Calu3 (cell line): ENCODE measurements at regions not wholly inside any gene's neighbourhood (a gene's known extent, or its start where the extent isn't known, plus 50 kb on each side); places are given as distances from the start of the nearest gene placed in this dataset.
"Not testable (repeated sequence)": the region's sequence is repeated elsewhere in the genome, so short reads cannot be mapped to it uniquely, and the experiment has no call there.

Source experiments
- BruUV-seq: library from RNA; stranded (reverse); fragments of 400-500 nt; replicated peaks from 2 replicates; lab custom pipeline; 2021; lab: Mats Ljungman, UMichigan
- CTCF ChIA-PET: fragments of 300-600 bp; sonication (Branson Sonifier 250); formaldehyde crosslinking; loops from one replicate; lab custom pipeline; 2022; ENCODE audit warnings: antibody characterized with exemption; lab: Charles Lee
- DNase-seq: peaks from one replicate; pipeline ENCODE4 v3.0.0; 2022
- H3K27ac Mint-ChIP-seq: one replicate; pipeline ENCODE4 v1.8.0; 2022; ENCODE audit warnings: mixed read lengths; ENCODE audit not compliant: unreplicated experiment
- H3K27me3 Mint-ChIP-seq: one replicate; pipeline ENCODE4 v1.8.0; 2022; ENCODE audit warnings: mixed read lengths; ENCODE audit not compliant: unreplicated experiment
- H3K36me3 Mint-ChIP-seq: one replicate; pipeline ENCODE4 v1.8.0; 2022; ENCODE audit warnings: mild to moderate bottlenecking, moderate library complexity, mixed read lengths; ENCODE audit not compliant: insufficient read depth, unreplicated experiment
- H3K4me1 Mint-ChIP-seq: one replicate; pipeline ENCODE4 v1.8.0; 2022; ENCODE audit warnings: mild to moderate bottlenecking, low read depth, mixed read lengths; ENCODE audit not compliant: unreplicated experiment
- H3K4me3 Mint-ChIP-seq: one replicate; pipeline ENCODE4 v1.8.0; 2022; ENCODE audit warnings: mild to moderate bottlenecking, low read depth, moderate library complexity, mixed read lengths; ENCODE audit not compliant: unreplicated experiment
- H3K9me3 Mint-ChIP-seq: one replicate; pipeline ENCODE4 v1.8.0; 2022; ENCODE audit warnings: low read depth, mixed read lengths; ENCODE audit not compliant: unreplicated experiment
- intact Hi-C: fragments of 100-400 bp; cut with micrococcal nuclease; formaldehyde crosslinking; loops from one replicate; pipeline ENCODE4 v1.10.0; 2022; ENCODE audit not compliant: unreplicated experiment
- TF ChIP-seq, protein P1 (sequence below): fragments of 200-600 bp; IDR thresholded peaks from one replicate; pipeline ENCODE4 v1.8.0; 2022; ENCODE audit warnings: antibody characterized with exemption; ENCODE audit not compliant: unreplicated experiment

DNA sequence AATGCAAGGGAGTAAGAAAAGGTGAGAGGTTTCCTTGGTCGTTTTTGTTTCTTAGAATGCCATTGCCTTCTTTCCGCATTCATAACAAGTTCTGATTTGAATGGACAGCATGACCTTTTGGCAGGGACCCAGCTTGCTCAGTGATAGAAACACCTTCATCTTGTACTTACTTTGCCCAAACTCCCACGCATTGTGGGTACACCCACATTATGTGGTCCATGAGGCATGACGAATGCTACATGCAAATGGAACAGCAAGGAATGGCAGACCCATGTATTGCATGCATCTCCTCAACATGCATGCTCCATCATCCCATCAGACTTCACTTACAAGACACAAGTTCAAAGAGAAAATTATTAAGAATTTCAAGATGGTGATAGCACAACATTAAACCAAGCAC lies 102.8 kb downstream of the CDC7 start:
- Mint-ChIP-seq H3K4me1 (peaks cover under 1% of the 10 kb centered on the region), H3K36me3 (no peaks in the 10 kb centered on the region), H3K9me3 (no peaks in the 10 kb centered on the region), H3K27ac (no peak overlapping the region), H3K27me3 (no peaks in the 10 kb centered on the region), H3K4me3 (no peak overlapping the region)
- intact Hi-C loops, result no loop called here
- no peak for DNase-seq
- no TSS peak for BruUV-seq
- TF ChIP-seq, protein P1, sequence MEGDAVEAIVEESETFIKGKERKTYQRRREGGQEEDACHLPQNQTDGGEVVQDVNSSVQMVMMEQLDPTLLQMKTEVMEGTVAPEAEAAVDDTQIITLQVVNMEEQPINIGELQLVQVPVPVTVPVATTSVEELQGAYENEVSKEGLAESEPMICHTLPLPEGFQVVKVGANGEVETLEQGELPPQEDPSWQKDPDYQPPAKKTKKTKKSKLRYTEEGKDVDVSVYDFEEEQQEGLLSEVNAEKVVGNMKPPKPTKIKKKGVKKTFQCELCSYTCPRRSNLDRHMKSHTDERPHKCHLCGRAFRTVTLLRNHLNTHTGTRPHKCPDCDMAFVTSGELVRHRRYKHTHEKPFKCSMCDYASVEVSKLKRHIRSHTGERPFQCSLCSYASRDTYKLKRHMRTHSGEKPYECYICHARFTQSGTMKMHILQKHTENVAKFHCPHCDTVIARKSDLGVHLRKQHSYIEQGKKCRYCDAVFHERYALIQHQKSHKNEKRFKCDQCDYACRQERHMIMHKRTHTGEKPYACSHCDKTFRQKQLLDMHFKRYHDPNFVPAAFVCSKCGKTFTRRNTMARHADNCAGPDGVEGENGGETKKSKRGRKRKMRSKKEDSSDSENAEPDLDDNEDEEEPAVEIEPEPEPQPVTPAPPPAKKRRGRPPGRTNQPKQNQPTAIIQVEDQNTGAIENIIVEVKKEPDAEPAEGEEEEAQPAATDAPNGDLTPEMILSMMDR, result no peak
- CTCF ChIA-PET, result no interaction called here

DNA sequence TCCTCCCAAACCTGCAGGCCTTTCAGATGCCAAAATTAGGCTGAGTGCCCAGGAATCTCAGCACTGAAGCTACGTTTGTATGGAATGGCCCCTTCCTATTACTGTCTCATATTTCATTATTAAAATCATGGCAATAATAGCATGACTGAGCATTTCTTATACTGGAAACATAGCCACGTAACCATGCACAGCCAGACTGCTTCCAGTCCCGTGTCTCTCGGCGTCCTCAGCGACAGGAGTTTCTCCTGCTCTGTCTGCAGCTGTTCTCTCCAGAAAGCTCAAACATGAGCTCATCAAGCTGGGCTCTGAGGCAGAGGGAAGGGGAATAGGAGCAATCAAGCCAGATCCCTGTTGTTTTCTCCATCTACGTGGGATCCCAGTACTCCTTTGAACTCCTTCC lies 104.0 kb downstream of the CDC7 start:
- CTCF ChIA-PET, result no interaction called here
- intact Hi-C loops, result no loop called here

DNA sequence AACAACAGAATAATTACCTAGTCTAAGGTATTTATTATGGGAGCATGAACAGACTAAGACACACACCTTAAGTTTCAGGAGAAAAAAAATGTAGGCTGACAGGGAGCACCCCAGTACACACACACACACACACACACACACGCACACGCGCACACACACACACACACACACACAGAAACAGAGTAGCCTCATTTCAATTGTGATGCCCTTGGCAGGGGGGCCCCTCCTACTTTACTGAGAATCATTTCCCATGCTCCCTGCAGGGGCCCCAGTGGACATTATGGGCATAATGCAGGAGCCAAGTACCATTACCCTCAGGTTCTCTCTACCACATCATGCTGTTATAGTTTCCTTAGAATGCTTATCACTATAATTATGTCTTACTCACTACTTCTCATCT lies 104.9 kb downstream of the CDC7 start:
- no peak overlapping the region for H3K4me3 Mint-ChIP-seq
- CTCF ChIA-PET, result no interaction called here
- H3K27ac Mint-ChIP-seq, result no peak overlapping the region
- TF ChIP-seq, protein P1, result no peak
- DNase-seq, result no peak
- BruUV-seq, result no TSS peak
- H3K9me3 Mint-ChIP-seq, result no peaks in the 10 kb centered on the region
- H3K4me1 Mint-ChIP-seq, result peaks cover 22% of the 10 kb centered on the region
- H3K36me3 Mint-ChIP-seq, result no peaks in the 10 kb centered on the region
- H3K27me3 Mint-ChIP-seq, result no peaks in the 10 kb centered on the region
- intact Hi-C loops, result no loop called here

More for the DNA sequence above, 104.0 kb downstream of the CDC7 start:
- Mint-ChIP-seq H3K27ac (no peak overlapping the region), H3K4me1 (peaks cover 13% of the 10 kb centered on the region), H3K36me3 (no peaks in the 10 kb centered on the region), H3K4me3 (no peak overlapping the region), H3K27me3 (no peaks in the 10 kb centered on the region), H3K9me3 (no peaks in the 10 kb centered on the region)
- no TSS peak for BruUV-seq
- TF ChIP-seq, protein P1, result no peak
- DNase-seq, result no peak

DNA sequence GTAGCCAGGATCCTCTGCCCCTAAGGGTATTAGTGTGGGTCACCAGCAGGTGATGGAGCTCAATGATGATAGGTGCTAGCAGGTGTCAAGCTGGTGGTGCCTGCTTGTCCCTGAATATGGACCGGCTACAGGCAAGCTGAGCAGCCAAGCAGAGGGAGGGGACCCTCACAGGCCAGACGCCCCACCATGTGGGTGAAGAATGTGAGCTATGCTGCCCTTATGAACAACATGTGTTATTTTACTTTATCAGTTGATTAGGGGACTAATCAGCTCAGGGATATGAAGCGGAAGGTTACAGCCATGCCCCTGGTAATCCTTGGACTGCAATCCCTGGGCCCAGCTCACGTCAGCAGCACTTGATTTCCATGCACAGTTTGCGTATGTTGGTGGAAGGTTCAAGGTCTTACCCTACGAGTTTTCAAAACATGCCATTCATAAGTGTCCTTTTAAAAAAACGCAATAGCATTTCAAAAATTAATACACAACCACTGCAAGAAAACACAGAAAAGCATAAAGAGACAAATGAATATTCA lies 106.0 kb downstream of the CDC7 start:
- no TSS peak for BruUV-seq
- H3K4me3 Mint-ChIP-seq, result no peak overlapping the region
- CTCF ChIA-PET, result no interaction called here

DNA sequence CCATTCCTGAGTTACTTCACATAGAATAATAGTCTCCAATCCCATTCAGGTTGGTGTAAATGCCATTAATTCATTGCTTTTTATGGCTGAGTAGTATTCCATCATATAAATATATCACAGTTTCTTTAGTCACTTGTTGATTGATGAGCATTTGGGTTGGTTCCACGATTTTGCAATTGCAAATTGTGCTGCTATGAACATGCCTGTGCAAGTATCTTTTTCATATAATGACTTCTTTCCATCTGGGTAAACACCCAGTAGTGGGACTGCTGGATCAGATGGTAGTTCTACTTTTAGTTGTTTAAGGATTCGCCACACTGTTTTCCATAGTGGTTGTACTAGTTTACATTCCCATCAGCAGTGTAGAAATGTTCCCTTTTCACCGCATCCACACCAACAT lies 107.0 kb downstream of the CDC7 start:
- intact Hi-C loops, DNase-seq, CTCF ChIA-PET: not testable (repeated sequence)

More for the DNA sequence above, 106.0 kb downstream of the CDC7 start:
- intact Hi-C loops, result no loop called here
- no peaks in the 10 kb centered on the region for H3K36me3 Mint-ChIP-seq
- H3K9me3 Mint-ChIP-seq, result no peaks in the 10 kb centered on the region
- TF ChIP-seq, protein P1, result no peak
- no peak overlapping the region for H3K27ac Mint-ChIP-seq
- DNase-seq, result no peak
- H3K27me3 Mint-ChIP-seq, result no peaks in the 10 kb centered on the region
- peaks cover 33% of the 10 kb centered on the region for H3K4me1 Mint-ChIP-seq

More for the DNA sequence above, 107.0 kb downstream of the CDC7 start:
- H3K27ac Mint-ChIP-seq, H3K36me3 Mint-ChIP-seq, H3K9me3 Mint-ChIP-seq, H3K27me3 Mint-ChIP-seq, BruUV-seq, H3K4me3 Mint-ChIP-seq: not testable (repeated sequence)
- peaks cover 41% of the 10 kb centered on the region for H3K4me1 Mint-ChIP-seq
